Activated T-cell treated with anti-CD3 and anti-CD28 coated beads, Interleukin-2, amount 50 U/mL, for 24 hours (primary cell): ENCODE measurements at regions not wholly inside any gene's neighbourhood (a gene's known extent, or its start where the extent isn't known, plus 50 kb on each side); places are given as distances from the start of the nearest gene placed in this dataset.
A peak's percentile ranks its signal among the peaks of the same experiment; 100 is the strongest.
"Not testable (repeated sequence)": the region's sequence is repeated elsewhere in the genome, so short reads cannot be mapped to it uniquely, and the experiment has no call there.

Experiments
- DNase-seq: peaks from one replicate; pipeline ENCODE4 v3.0.0-alpha.2; 2020
- H3K27ac Mint-ChIP-seq: 2 replicates; pipeline ENCODE4 v1.8.0; 2020; ENCODE audit warnings: mild to moderate bottlenecking, mixed read lengths
- H3K27me3 Mint-ChIP-seq: 2 replicates; pipeline ENCODE4 v1.8.0; 2020; ENCODE audit warnings: mixed read lengths
- H3K36me3 Mint-ChIP-seq: 2 replicates; pipeline ENCODE4 v1.8.0; 2020; ENCODE audit warnings: low read depth, mixed read lengths
- H3K4me1 Mint-ChIP-seq: 2 replicates; pipeline ENCODE4 v1.8.0; 2020; ENCODE audit warnings: low read depth, mixed read lengths
- H3K4me3 Mint-ChIP-seq: 2 replicates; pipeline ENCODE4 v1.8.0; 2020; ENCODE audit warnings: mild to moderate bottlenecking, moderate library complexity, mixed read lengths
- H3K9me3 Mint-ChIP-seq: 2 replicates; pipeline ENCODE4 v1.8.0; 2020; ENCODE audit warnings: mixed read lengths

DNA sequence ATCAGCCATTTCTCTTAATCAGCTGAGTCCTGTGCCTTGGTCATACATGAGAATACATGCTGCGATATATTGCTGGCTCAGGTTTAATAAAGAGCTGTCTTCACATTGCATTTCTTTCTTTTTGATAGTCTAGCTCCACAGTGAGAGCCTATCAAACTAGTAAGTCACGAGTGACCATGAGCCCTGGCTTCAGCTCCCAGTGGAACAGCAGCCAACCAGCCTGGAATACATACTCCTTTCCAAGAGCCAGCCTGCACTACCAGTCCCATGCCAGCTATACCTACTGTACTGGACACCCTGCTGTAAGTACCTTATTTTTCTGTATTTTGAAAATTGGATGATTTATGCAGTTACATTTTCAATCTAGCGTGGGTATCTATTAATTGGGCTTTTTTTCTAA lies 98.0 kb upstream of the RBMS3 start:
- Mint-ChIP-seq H3K4me1 (peaks cover 44% of the 10 kb centered on the region), H3K27ac (peak overlapping the region; percentile 91)
- H3K9me3 Mint-ChIP-seq, DNase-seq, H3K36me3 Mint-ChIP-seq, H3K27me3 Mint-ChIP-seq, H3K4me3 Mint-ChIP-seq: not testable (repeated sequence)

DNA sequence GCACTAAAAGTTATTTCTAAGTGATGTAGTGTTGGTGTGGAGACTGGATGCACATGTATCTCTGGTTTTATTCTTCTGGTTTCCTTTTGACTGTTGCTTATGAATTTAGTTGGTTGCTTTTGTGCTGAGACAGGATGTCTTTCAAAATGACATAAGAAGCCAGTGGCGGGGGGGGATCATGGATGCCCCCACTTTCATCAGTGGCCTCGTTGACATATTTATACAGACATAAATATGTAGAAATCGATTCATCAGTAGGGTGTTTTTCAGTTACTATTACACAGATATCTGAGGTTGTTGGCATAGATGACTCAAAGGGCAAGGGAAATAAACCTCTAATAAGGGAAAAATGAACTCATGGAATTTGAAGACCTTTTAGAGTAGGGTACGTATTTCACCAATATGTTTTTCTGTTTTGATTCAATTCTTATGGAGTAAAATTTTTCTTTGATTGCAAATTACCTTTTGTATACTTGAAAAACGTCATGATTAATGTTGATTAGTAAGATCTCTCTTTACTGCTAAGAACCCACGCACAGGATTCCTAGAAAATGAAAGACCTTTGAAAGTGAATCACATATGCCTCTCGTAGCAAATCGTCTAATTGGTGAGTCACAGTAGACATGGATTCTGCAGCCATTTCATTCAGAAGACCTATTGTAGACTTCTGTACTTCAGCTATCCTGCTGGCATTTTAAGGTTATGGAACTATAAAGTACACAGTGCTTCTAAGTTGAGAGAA lies 97.4 kb upstream of the RBMS3 start:
- DNase-seq: no peak
- Mint-ChIP-seq H3K27ac (peak overlapping the region; percentile 91), H3K36me3 (no peaks in the 10 kb centered on the region), H3K9me3 (peaks cover 4% of the 10 kb centered on the region), H3K27me3 (no peaks in the 10 kb centered on the region), H3K4me3 (no peak overlapping the region), H3K4me1 (peaks cover 44% of the 10 kb centered on the region)

DNA sequence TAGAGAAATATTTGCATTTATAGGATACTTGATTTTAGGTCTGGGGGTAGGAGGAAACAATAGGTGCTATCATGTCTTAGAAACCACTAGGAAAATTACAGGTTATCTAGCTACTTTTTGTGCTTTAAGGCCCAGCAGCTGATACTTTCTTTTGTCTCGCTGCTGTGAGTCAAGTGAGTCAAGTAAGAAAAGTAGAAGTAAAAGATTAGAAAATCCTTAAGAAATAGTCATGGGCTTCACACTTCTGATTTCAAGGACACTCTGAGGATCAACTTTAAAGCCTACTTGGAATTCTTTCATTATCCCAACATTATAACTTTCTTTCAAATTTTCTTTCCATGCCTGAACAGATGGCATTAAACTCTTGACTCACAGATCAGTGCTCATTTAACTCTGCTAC lies 95.2 kb upstream of the RBMS3 start:
- Mint-ChIP-seq H3K4me1 (peaks cover 44% of the 10 kb centered on the region), H3K27me3 (no peaks in the 10 kb centered on the region), H3K9me3 (peaks cover 5% of the 10 kb centered on the region), H3K36me3 (no peaks in the 10 kb centered on the region), H3K27ac (peak overlapping the region; percentile 47), H3K4me3 (no peak overlapping the region)
- no peak for DNase-seq

DNA sequence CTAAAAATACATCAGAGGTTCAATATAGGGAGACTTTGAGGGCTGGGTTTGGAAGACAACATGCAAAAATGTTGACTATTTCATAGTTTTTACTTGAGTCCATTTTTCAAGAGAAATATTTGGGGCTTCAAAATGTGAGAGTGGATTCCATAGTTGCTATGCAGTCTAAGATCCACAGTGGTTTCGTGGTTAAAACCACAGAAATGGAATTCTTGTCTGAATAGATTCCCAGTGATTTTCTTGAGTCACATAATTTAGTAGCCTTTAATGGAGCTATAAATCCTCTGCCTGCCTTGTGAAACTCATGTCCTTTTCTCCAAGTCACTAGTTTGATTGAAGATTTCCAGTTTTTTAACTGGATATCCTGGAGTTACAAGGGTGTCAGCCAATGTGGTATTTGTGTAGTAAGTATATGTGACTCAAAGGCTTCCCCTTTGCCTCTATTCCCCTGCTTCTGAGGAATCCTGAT lies 94.7 kb upstream of the RBMS3 start:
- DNase-seq: no peak
- Mint-ChIP-seq H3K9me3 (peaks cover 5% of the 10 kb centered on the region), H3K36me3 (no peaks in the 10 kb centered on the region), H3K27me3 (no peaks in the 10 kb centered on the region), H3K4me1 (peaks cover 44% of the 10 kb centered on the region), H3K27ac (peak overlapping the region; percentile 40), H3K4me3 (no peak overlapping the region)

DNA sequence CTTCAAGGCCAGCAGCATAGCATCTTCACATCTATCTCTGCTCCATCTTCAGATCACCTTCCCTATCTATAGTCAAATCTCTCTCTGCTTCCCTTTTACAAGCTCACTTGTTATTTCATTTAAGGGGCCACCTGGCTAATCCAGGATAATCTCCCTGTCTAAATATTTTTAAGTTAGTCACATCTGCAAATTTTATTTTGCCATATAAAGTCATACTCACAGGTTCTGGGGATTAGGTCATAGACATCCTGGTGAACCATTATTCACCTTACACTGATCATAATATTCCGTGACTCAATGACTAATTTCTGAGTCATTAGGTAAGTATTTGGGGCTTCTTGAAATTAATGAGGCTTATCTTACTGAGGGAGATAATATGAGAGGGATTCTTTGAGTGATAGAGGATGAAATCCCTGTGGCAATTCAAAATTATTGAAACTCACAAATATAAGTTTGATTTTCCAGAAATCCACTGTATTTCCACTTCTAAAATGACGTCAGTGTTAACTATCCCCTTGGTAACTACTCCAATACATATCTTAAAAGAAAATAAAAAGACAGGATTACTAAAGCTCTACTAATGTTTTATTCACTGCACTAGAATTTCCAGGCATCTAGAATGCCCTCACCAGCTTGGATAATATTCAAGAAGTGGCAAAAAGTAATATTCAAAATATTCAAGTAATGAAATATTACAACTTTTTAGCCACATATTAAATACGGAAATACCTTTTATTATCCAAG lies 93.7 kb upstream of the RBMS3 start:
- Mint-ChIP-seq H3K27me3 (no peaks in the 10 kb centered on the region), H3K27ac (peak overlapping the region; percentile 60), H3K9me3 (peaks cover 5% of the 10 kb centered on the region), H3K36me3 (no peaks in the 10 kb centered on the region), H3K4me3 (no peak overlapping the region), H3K4me1 (peaks cover 44% of the 10 kb centered on the region)
- no peak for DNase-seq

DNA sequence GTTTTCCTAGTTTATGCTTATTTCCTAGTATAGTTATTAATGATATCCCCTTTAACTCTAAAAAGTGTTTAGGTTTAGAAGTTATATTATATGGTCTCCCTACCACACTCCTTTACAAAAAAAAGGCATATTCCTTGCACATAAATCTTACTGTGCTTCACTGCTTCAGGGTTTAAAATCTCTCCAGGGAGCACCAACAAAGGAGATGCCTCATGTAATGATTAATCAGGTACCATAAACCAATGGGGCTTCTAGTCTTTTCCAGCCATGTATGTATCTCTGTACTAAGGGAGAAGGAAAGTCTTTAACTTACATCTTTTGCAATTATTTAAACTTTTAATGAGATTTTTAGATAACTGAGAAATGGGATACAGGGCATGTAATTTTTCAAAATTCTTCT lies 91.5 kb upstream of the RBMS3 start:
- Mint-ChIP-seq H3K27ac (no peak overlapping the region), H3K4me3 (no peak overlapping the region), H3K9me3 (peaks cover 8% of the 10 kb centered on the region), H3K36me3 (no peaks in the 10 kb centered on the region), H3K4me1 (peaks cover 29% of the 10 kb centered on the region), H3K27me3 (no peaks in the 10 kb centered on the region)
- DNase-seq: no peak

DNA sequence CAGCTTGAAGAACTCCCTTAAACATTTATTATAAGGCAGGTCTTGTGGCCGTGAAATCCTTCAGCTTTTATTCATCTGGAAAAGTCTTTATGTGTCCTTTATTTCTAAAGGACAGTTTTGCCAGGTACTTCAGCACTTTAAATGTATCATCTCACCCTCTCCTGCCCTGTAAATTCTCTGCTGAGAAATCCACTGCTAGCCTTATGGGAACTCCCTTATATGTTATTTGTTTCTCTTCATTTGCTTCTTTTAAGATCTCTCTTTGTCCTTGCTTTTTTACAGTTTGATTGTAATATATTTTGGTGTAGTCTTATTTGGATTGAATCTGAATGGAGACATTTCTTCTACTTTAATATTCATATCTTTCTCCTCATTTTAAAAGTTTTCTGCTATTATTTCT lies 86.7 kb upstream of the RBMS3 start:
- no peak for DNase-seq
- Mint-ChIP-seq H3K27ac (no peak overlapping the region), H3K4me3 (no peak overlapping the region), H3K4me1 (no peaks in the 10 kb centered on the region), H3K27me3 (no peaks in the 10 kb centered on the region), H3K36me3 (no peaks in the 10 kb centered on the region), H3K9me3 (peaks cover 18% of the 10 kb centered on the region)

DNA sequence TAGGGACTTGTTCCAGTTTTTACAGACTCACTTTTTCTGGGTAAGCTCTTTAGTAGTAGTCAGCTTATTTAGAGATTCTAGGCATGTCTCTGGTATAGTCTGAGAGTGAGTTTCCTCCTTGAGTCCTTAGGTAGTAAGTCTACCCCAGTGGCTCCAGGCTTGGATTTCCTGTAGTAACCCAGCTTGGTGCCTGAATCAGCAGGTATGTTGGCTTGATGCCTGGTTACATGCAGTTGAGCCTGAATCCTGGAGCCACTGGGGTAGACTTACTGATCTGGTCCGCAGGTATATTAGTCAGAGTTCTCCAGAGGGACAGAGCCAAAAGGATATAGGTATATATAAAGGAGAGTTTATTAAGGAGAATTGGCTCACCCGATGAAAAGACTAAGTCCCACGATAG lies 85.8 kb upstream of the RBMS3 start:
- peaks cover 19% of the 10 kb centered on the region for H3K9me3 Mint-ChIP-seq
- no peak overlapping the region for H3K27ac Mint-ChIP-seq
- H3K4me3 Mint-ChIP-seq: no peak overlapping the region
- H3K4me1 Mint-ChIP-seq: no peaks in the 10 kb centered on the region
- H3K27me3 Mint-ChIP-seq: no peaks in the 10 kb centered on the region
- no peak for DNase-seq
- H3K36me3 Mint-ChIP-seq: no peaks in the 10 kb centered on the region

DNA sequence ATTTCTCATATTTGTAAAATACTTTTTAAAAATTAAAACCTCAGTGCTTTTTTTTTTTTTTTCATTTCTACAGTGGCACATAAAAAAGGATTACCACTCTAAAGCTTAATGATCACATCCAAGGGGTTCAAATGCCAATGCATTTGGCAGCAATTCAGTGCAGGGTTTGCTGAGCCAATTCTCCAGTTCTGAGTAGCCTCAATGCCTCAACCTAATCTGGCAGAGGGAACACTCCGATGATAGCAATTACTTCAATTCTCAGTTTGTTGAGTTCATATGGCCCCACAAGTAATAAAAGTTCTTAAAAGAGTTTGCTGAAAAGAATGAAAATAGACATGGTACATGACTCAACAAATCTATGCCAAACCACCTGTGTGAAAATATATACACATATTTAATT lies 79.3 kb upstream of the RBMS3 start:
- H3K36me3 Mint-ChIP-seq: no peaks in the 10 kb centered on the region
- no peak overlapping the region for H3K4me3 Mint-ChIP-seq
- DNase-seq: no peak
- peaks cover 3% of the 10 kb centered on the region for H3K27me3 Mint-ChIP-seq
- H3K9me3 Mint-ChIP-seq: peaks cover 2% of the 10 kb centered on the region
- no peak overlapping the region for H3K27ac Mint-ChIP-seq
- no peaks in the 10 kb centered on the region for H3K4me1 Mint-ChIP-seq

DNA sequence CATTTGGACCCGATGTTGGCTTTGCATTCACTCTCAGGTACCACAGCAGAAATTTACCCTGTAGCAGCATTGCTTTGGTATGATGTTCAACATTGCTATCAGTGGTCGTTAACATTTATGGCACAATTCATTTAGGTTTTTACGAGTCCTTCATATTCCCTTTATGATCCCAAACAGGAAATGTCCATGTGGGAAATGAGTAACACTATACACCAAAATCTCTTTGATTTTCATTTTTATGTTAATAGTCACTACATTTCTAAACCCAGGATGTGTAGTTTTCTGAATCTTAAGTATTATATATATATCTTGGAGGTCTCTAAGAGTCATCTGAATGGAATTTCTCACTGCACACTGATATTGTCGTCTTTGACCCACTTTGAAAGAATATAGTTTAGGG lies 78.5 kb upstream of the RBMS3 start:
- H3K36me3 Mint-ChIP-seq: no peaks in the 10 kb centered on the region
- H3K27ac Mint-ChIP-seq: no peak overlapping the region
- peaks cover 2% of the 10 kb centered on the region for H3K9me3 Mint-ChIP-seq
- no peak overlapping the region for H3K4me3 Mint-ChIP-seq
- peaks cover 3% of the 10 kb centered on the region for H3K27me3 Mint-ChIP-seq
- no peak for DNase-seq
- no peaks in the 10 kb centered on the region for H3K4me1 Mint-ChIP-seq

DNA sequence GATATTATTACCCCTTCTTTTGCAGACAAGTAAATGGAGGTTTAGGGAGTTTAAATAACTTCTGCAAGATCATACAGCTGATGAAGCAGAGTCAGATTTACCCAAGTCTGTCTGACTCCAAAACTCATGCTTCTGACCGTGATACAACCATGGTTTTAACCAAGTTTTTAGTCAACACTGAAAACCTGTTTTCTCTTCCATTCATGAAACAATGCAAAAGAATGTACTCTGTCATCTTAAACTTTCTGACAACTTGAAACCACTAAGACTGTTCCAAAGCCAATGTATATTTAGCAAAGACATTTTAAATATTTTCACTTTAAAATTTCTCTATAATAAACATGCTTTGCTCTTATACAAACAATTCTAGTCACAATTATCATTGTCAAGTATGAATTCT lies 77.0 kb upstream of the RBMS3 start:
- DNase-seq: no peak
- H3K9me3 Mint-ChIP-seq: peaks cover 2% of the 10 kb centered on the region
- H3K4me3 Mint-ChIP-seq: no peak overlapping the region
- H3K4me1 Mint-ChIP-seq: no peaks in the 10 kb centered on the region
- no peak overlapping the region for H3K27ac Mint-ChIP-seq
- peaks cover 3% of the 10 kb centered on the region for H3K27me3 Mint-ChIP-seq
- no peaks in the 10 kb centered on the region for H3K36me3 Mint-ChIP-seq

DNA sequence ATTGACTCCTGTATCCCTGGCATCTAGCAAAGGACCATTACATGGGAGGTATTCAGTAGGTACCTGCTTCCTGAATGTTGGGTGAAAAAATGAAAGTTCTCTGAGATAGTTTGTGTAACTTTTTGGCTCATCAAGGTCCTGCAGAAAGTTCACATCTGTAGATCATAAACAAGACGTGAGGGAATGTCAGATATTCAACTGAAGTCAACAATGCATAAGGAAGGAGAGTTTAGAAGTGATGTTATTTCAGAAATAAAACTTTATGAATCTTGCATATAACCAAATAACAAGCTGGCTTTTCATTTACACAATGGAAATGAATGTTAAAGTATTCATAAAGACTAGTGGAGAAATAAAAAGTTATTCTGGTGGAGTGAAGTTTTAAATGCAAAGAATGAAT lies 73.4 kb upstream of the RBMS3 start:
- Mint-ChIP-seq H3K4me1 (no peaks in the 10 kb centered on the region), H3K9me3 (no peaks in the 10 kb centered on the region), H3K27me3 (peaks cover 3% of the 10 kb centered on the region), H3K4me3 (no peak overlapping the region), H3K36me3 (no peaks in the 10 kb centered on the region), H3K27ac (no peak overlapping the region)
- no peak for DNase-seq

DNA sequence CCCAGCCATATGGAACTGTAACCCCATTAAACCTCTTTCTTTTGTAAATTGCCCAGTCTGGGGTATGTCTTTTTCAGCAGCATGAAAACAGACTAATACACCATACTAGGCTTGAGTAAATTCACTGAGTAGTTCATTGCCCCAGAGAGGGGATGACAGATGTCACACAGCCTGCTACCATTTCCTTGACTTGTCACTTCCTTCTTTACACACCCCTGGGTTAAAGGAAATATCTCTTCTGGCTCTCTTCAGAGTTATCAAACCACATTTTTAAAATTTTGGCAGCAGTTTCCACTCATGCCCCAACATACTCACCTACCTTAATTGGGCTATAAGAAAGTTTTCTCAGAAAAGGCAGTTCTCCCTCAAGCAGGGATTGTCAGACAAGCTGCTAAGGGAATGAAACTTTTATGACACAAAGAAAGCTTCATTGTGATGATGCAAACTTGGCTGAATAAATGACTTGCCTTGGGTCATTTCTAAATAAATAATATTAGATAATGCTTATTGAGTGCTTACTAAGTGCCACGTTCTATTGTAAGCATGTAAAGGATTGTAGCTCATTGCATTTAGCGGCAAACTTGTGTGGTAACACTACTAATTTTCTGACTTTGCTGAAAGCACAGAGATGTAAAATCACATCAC lies 68.0 kb upstream of the RBMS3 start:
- H3K4me1 Mint-ChIP-seq: peaks cover 5% of the 10 kb centered on the region
- H3K27me3 Mint-ChIP-seq: no peaks in the 10 kb centered on the region
- H3K4me3 Mint-ChIP-seq: no peak overlapping the region
- no peaks in the 10 kb centered on the region for H3K36me3 Mint-ChIP-seq
- DNase-seq: no peak
- H3K27ac Mint-ChIP-seq: no peak overlapping the region
- H3K9me3 Mint-ChIP-seq: no peaks in the 10 kb centered on the region

DNA sequence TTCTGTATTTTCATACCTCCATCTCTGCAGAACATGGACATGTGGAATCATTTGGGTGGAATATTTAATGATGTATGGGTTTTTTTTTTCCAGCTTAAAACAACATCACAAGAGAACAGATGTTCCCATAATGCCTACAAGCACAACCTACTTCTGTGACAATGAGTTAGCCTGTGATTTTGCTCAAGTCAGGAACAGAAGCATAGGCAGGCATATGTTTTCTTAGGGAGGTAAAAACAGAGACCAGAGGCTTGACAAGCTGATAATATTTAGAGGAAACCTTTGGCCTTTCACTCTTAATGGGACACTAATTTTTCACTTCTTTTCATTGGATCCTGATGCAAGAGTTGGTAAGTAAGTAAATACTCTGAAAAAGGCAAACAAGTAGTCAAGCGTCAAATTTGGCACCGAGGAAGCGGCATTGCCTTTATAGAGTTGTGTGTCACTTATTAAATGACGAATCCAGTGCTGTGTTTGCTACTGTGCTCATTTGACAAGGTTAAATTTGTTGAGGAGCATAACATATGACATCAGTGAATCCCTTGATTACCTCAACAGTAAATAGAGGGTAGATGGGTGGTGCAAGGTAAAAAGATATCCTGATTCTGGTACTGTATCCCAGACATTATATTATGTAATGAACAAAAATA lies 66.7 kb upstream of the RBMS3 start:
- H3K27ac Mint-ChIP-seq: no peak overlapping the region
- H3K9me3 Mint-ChIP-seq: no peaks in the 10 kb centered on the region

More for the DNA sequence above, 66.7 kb upstream of the RBMS3 start:
- Mint-ChIP-seq H3K4me3 (no peak overlapping the region), H3K4me1 (peaks cover 5% of the 10 kb centered on the region), H3K36me3 (no peaks in the 10 kb centered on the region), H3K27me3 (no peaks in the 10 kb centered on the region)
- no peak for DNase-seq
